Endometrial microvascular endothelial cells (primary cell): ENCODE measurements at regions not wholly inside any gene's neighbourhood (a gene's known extent, or its start where the extent isn't known, plus 50 kb on each side); places are given as distances from the start of the nearest gene placed in this dataset.
"Not testable (repeated sequence)": the region's sequence is repeated elsewhere in the genome, so short reads cannot be mapped to it uniquely, and the experiment has no call there.

Experiments used
- in situ Hi-C: cut with HindIII; loops from 2 replicates; pipeline ENCODE4 v1.10.0; 2017; ENCODE audit warnings: low sequenced_read_pairs, low pct_unique_long_range_greater_than_20kb; ENCODE audit errors: inconsistent ontology term

DNA sequence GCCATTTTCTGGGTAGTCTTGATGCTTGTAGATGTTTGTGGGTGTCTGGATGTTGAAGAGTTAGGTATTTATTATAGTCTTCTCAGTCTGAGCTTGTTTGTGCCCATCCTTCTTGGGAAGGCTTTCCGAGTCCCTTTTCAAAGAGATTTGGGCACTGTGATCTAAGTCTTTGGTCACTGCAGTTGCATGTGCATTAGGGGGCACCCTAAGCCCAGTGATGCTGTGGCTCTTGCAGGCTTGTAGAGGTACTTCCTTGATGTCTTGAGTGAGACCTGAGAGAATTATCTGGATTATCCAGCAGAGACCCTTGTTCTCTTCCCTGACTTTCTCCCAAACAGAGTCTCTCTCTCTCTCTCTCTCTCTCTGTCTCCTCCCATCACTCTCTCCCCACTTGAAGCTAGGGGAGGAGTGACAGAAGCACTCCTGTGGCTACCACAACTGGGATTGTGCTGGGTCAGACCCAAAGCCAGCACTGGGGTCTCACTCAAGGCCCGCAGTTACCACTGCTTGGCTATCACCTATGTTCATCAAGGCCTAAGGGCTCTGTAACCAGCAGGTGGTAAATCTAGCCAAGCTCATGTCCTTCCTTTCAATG is 68.5 kb downstream of the TMCO5A start:
- in situ Hi-C loops = loop anchor here (25.0 kb wide), 1 partner anchor 359 kb away; no protein-coding TSS in a partner anchor

DNA sequence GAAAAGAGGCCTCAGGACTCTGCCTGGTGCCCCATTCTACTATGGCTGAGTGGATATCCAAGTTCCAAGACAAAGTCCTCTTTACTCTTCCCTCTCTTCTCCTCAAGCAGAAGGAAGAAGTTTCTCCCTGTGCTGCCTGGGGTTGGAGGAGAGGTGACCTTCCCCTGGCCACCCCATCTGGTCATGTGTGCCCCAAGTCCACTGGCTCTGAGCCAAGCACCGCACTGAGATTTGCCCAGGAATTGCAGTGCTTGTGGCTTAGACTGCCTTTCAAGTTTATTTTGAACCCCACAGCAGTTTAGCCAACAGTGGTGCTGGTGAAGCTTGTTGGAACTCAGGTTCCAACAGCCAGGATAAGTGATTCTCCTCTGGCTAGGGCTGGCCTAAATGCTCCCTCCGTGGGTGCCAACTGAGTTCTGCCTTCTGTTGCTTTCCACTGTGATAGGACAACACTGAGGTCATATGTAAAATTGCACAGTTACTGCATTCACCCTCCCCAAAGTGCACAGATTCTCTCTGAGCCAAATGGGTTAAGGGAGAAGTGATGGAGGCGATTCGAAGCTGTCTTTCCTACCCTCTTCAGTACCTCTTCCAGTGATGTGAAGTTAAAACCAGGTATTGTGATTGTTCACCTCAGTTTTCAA is 69.9 kb downstream of the TMCO5A start:
- in situ Hi-C loops = loop anchor here (25.0 kb wide), 1 partner anchor 358 kb away; no protein-coding TSS in a partner anchor

DNA sequence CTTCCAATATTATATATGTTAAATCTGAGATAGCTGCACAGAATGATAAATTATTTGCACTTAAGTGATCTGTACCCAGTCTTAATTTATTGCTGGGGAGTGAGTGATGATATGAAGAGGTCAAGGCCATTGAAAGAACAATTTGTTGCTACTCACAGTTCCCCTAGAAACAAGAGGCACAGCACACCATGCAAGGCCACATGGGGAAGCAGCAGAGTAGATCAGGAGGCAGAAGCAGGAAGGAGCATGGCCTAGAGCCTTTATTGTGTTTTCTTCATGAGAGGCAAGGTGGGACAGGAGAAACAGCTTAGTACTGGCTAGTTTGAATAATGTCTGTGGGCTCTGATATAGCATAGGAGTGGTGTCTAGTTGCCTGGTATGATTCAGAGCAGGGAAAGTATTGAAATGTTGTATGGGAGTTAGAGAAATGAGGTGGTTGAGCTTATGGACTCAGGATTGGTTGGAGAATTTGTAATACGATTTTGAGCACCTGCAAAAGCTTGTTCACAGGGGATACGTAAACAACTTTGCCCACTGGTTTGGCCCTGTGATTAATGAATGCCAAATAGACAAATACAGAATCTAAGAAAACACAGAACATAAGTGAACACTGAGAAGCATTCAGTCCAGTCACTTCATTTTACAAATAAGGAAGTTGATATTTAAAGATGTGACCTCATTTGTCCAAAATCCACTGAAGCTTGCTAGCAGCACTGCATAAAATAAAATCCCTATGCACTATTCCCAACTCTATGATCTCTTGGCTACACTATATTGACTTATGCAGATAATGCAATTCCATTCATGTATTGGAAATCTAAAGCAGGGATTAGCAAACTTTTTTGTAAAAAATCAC is 71.7 kb downstream of the TMCO5A start:
- in situ Hi-C loops = loop anchor here (25.0 kb wide), 1 partner anchor 356 kb away; no protein-coding TSS in a partner anchor

DNA sequence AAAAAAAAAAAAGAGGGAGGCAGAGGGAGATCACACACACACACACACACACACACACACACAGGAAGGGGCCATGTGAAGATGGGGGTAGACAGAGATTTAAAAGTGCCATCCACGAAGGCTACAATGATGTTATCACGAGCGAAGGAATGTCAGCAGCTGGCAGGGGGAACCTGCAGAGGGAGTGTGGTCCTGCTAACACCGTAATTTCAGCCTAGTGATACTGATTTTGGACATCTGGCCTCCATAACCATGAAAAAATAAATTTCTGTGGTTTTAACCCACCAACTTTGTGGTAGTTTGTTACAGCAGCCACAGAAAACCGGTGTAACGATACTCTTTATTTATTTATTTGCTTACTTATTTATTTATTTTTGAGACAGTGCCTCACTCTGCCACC is 76.0 kb downstream of the TMCO5A start:
- in situ Hi-C loops = loop anchor here (25.0 kb wide), 1 partner anchor 352 kb away; no protein-coding TSS in a partner anchor

DNA sequence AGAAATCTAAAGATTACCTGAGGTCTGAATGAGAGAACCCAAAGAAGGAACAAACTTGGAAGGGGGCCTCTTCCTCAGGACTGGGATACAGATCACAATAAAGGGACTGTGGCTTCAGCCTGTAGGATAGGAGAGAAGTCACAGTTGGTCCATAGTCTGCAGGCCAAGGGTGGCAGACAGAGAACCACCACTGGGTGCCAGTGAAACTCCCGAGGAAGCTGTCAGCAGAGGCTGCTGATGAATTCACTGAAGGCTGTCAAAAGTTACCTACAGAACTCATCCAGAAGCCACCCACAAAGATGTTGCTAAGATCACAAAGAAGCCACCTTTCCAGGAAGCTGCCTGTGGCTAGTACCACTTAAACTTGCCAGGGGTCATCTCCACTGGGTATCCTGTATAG is 78.5 kb downstream of the TMCO5A start:
- in situ Hi-C loops = loop anchor here (25.0 kb wide), 1 partner anchor 349 kb away; no protein-coding TSS in a partner anchor

DNA sequence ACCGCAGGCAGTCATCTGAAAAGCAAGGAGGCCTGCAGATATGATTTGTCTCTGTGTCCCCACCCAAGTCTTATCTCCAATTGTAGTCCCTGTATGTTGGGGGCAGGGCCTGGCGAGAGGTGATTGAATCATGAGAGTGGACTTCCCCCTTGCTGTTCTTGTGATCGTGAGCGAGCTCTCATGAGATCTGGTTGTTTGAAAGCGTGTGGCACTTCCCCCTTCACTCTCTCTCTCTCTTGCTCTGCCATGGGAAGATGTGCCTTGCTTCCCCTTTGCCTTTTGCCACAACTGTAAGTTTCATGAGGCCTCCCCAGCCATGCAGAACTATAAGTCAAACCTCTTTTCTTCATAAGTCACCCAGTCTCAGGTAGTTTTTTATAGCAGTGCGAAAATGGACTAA is 83.3 kb downstream of the TMCO5A start:
- in situ Hi-C loops = loop anchor here (25.0 kb wide), 1 partner anchor 345 kb away; no protein-coding TSS in a partner anchor

DNA sequence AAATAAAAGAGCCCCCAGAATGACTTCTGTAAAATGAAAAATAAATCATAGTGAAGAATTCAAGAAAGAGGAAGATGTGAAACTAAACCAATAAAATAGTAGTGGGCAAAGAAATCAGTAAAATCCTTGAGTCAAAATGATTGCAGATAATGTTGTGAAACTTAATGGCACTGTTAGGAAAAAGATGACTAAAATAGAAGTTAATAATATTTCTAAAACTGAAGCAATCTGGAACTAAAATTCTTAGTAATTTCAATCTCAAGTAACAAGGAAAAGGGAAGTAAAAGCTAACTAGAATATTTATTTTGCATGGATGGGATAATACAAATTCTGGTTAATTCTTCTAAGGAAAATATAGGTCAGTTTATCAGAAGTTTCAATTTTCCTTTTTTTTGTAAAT is 84.6 kb downstream of the TMCO5A start:
- in situ Hi-C loops = loop anchor here (25.0 kb wide), 1 partner anchor 343 kb away; no protein-coding TSS in a partner anchor

DNA sequence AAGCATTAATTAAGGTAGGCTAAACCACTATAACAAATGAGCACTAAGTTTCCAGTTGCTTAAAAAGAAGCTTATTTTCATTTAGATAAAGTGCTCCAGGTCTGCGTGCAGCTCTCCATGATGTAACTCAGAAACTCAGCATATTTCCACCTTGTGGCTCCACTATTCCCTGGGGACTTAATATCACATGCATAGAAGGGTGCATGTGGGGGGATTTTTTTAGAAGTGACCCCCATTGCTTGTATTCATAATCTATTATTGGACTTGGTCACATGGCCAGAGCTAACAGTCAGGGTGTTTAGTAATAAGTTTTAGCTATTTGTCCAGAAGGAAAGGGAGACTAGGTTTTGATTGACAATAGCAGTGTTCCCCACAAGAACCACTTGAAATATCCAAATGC is 86.8 kb downstream of the TMCO5A start:
- in situ Hi-C loops = loop anchor here (25.0 kb wide), 1 partner anchor 341 kb away; no protein-coding TSS in a partner anchor

DNA sequence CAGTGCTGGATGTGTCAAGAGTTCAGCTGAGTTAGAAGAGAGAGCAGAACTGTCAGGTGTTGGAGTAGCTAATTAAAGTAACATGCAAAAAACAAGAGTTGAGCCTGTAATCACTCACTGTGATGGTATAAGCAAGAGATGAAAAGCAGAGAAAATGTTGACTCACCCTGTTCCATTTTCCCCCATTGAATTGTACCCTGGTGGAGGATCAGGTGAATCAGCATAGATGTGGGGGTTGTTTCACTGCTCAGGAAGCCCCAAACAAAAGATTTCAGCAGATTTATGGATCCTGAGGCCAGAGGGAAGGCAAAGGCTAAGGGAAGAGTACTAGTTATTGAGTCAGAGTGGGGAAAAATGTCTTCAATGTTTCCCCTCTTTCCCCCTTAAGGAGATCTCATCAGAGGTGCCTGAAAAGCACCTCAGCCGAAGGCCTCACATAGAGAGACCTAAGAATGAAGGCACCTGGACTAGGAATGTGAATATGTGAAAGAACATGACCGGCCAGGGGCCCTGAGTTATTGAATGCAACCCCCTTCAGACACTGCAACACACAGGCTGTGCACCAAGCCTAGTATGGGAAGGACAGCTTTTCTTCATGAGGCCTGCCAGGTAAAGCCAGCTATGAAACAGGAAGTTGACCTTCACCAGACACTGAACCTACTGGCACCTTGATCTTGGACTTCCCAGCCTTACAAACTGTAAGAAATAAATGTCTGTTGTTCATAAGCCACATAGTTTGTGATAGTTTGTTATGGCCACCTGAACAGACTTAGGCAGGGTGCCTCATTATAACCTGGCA is 90.1 kb downstream of the TMCO5A start:
- in situ Hi-C loops = loop anchor here (25.0 kb wide), 1 partner anchor 338 kb away; no protein-coding TSS in a partner anchor

DNA sequence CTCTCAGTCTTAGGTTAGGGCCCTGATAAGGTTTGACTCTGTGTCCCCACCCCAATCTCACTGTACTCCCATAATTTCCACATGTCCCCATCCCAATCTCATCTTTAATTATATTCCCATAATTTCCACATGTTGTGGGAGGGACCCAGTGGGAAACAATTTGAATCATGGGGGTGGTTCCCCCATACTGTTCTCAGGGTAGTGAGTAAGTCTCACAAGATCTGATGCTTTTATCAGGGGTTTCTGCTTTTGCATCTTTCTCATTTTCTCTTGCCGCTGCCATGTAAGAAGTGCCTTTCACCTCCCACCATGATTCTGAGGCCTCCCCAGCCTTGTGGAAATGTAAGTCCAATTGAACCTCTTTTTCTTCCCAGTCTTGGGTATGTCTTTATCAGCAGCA is 91.2 kb downstream of the TMCO5A start:
- in situ Hi-C loops = not testable (repeated sequence)

DNA sequence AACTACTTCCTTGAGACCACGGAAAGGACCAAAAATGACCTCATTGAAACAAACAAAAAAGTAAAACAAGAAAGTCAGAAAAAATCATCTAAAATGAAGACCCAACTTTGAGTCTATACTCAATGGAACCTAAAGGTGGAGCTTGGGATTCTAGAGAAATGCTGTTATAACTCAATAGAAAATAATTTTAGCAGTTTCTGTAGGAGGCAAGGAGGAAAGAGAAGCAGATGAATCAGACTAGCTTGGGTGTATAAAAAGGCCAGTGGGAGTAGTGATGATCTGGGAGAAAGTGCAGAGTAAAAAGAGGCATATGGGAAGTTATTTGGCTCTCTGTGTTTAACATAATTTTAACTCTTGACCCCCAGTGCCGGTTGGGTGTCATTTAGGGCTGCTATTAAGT is 94.4 kb downstream of the TMCO5A start:
- in situ Hi-C loops = no loop called here

DNA sequence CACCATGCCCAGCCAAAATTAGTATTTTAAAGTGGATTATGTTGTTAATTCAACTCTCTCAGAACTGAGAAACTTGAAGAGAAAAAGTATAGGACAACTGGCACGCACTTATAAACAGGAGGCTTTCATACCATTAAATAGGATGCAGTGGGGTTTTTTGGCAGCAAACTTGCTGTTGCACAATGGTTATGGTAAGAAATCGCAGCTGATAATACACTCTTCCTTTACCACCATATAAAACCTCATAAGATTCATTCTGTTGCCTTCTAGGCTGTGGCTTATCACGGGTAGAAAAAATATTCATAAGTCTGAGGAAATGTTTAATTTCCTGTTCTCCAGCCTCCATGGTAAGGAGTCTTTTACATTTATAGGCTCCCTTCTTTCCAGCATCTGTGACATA is 95.3 kb downstream of the TMCO5A start:
- in situ Hi-C loops = no loop called here

DNA sequence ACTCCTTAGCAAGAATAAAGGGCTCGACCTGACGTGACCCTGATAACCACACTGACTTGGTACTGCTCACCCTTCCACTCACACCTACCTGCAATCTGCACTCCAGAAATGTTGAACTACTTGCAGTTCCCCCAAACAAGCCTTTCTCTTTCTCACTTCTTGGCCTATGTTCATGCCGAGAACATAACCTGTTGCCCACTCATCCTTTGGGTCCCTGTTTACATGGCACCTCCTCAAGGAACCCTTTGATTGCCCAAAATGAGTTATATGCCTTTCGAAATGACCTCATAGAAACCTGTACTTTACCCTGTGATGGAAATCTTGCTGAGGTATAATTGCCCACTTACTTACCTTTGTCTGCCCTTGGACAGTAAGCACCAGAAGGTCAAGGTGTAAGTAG is 96.2 kb downstream of the TMCO5A start:
- in situ Hi-C loops = no loop called here

DNA sequence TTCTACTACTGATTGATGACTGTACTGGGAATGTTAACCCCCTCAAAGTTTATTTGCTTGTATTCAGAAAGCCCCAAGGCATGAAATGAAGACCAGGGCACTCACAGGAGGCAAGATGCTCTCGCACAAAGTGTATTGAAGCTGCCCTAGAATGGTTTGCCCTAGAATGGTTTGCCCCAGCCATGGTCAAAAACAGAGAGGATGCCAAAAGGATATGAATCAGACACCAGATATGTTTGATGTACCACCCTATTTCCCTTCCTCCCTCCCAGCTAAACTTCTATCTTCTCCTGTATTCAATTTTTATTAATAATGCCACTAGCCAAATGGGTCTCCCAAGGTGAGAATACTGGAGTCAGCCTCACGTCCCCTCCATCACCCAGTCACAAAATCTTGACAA is 101.3 kb downstream of the TMCO5A start:
- in situ Hi-C loops = no loop called here

DNA sequence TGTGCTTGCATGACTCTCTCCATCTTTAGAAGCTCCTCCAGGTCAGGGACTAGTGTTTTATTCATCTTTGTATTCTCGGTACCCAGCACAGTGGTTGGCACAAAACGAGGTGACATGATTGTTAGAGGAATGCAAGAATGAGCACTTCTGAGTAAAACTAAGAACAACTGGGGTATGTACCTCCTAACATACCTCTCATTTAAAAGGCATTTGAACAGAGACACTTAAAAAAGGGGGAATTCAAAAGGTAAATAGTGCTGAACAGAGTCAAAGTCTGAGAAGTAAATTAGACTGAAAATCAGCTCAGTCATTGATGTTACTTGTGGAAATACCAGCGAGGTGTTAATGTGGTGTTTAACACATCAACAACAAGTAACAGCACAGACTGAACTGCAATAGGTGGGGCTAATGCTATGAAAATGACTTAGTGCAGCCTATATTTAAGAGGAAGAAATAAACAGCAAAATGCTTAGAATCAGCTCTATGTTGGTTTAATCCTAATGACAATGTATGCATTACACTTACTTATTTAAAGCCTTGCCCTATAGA is 102.4 kb downstream of the TMCO5A start:
- in situ Hi-C loops = no loop called here

DNA sequence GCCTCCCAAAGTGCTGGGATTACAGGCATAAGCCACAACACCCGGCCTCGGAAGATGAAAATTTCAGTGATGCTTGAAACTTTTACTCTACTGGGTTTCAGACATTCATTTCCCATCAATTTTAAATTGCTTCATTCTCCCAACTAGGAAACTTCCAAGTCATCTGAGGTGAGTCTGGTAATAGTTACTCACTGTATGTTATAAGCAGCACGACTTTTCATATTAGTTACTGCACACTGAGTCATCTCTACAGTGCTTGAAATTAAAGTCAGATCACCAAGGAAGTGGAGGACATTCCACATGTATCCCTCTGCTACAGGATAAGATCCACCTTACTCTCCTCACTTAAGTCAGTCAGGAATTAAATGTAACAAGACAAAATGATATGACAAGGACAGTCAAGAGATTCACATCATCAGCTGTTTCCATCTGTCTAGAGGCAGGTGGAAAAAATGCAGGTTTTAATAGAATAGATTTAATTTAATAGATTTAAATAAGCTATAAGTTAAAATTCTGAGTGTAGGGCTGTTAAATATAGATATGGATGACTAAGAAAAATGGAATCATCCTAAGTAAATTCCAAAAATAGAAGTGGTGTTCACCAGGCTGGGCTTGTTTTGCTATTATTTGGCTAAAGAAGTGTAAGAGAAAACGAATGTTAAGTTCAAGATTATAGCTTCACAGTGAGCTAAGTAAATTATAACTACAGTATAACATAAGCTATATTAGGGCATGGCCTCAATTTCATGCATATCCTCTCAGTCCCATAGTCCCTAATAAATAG is 104.4 kb downstream of the TMCO5A start:
- in situ Hi-C loops = no loop called here

DNA sequence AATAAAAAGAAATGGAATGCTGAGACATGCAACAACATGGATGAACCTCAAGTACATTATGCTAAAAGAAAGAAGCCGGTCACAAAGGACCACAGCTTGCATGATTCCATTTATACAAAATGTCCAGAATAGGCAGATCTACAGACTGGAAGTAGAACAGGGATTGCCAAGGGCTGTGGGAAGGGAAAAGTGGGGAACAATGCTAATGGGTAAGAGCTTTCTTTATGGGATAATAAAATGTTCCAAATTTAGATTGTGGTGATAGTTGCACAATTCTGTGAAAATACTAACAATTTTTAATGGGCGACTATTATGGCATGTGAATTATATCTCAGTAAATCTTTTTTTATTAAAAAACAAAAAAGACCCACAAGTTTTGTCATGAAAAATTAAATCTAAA is 106.2 kb downstream of the TMCO5A start:
- in situ Hi-C loops = no loop called here

DNA sequence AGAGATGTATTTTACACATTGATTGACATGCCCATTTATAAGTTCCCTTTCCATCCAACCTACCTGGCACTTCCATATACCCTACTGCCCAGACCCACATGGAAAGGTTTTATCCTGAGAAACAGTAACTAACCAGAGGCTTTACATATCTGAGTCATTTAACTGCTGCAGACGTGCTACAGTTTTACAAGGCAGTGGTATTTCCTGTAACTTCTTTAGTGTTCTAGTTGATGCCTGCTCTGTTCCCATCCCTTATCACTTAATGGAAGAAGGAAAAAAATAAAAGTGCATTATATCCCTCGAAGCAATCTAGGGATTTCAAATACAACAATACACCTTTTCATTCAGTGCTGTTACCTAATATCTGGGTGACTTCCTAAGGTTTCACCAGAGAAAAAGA is 107.1 kb downstream of the TMCO5A start:
- in situ Hi-C loops = no loop called here
